GM12891 (cell line): ENCODE measurements at regions not wholly inside any gene's neighbourhood (a gene's known extent, or its start where the extent isn't known, plus 50 kb on each side); places are given as distances from the start of the nearest gene placed in this dataset.

Experiments used
- DNase-seq: peaks from one replicate; pipeline ENCODE4 v3.0.0; 2011; ENCODE audit warnings: low spot score; ENCODE audit not compliant: insufficient read length
- FAIRE-seq: peaks from 2 replicates; lab custom pipeline; 2011; peaks lifted over from hg19 to GRCh38; lab: Jason Lieb, UNC
- PAX5 ChIP-seq: IDR thresholded peaks from 2 replicates; pipeline ENCODE4 v1.6.1; 2011; ENCODE audit warnings: low read length, moderate library complexity, mild to moderate bottlenecking; ENCODE audit not compliant: insufficient read depth, severe bottlenecking
- POLR2A ChIP-seq: IDR thresholded peaks from 2 replicates; pipeline ENCODE4 v1.6.1; 2011; ENCODE audit warnings: low read depth, low read length, control low read depth
- POLR2AphosphoS5 ChIP-seq: IDR thresholded peaks from 2 replicates; pipeline ENCODE4 v1.6.1; 2011; ENCODE audit warnings: low read depth, low read length, control low read depth
- POU2F2 ChIP-seq: IDR thresholded peaks from 2 replicates; pipeline ENCODE4 v1.6.1; 2011; ENCODE audit warnings: low read depth, mild to moderate bottlenecking, control low read depth, low read length, moderate library complexity
- SPI1 ChIP-seq: IDR thresholded peaks from 2 replicates; pipeline ENCODE4 v1.6.1; 2011; ENCODE audit warnings: low read depth, low read length, control low read depth
- TAF1 ChIP-seq: IDR thresholded peaks from 2 replicates; pipeline ENCODE4 v1.6.1; 2011; ENCODE audit warnings: low read depth, low read length, control low read depth

DNA sequence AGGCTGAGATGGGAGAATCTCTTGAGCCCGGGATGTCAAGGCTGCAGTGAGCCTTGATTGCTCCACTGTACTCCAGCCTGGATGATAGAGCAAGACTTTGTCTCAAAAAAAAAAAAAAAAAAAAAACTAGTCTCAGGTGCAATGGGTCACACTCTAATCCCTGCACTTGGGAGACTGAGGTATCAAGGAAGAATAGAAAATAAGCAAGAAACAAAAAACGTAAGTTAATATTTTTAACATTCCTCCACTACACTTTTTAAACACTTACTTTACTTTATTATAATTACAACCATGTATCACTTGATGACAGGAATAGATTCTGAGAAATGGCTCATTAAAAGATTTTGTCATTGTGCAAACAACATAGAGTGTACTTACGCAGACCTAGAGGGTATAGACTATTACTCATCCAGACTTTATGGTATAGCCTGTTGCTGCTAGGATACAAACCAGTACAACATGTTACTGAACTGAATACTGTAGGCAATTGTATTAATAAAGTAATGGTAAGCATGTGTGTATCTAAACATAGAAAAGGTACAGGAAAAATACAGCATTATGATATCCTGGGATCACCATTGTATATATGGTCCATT, 1244.1 kb upstream of the ADGRL4 start:
- TF ChIP-seq TAF1 = no peak
- DNase-seq = no peak
- FAIRE-seq = no peak

DNA sequence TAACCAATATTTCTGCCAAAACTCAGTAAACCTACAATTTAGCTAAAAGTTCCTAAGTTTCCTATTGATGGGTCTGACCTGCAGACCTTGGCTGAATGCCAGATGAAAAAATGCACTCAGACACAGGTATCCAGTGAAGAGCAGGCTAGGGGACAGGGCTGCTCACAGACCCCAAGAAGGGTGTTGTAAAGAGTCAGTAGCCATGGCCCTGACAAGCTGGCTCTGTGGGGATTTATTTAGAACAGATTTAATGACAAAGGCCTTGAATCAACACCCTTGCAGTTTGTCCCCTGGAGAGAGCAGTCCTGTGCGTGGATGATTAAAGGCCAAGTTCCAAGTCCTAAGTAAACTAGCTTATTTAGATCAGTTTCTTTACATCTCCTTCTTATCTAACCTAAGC, 1243.2 kb upstream of the ADGRL4 start:
- no peak for FAIRE-seq
- TF ChIP-seq SPI1 = no peak
- no peak for TF ChIP-seq POLR2A
- TF ChIP-seq TAF1 = no peak
- TF ChIP-seq POU2F2 = no peak
- TF ChIP-seq POLR2AphosphoS5 = no peak
- TF ChIP-seq PAX5 = no peak
- no peak for DNase-seq

DNA sequence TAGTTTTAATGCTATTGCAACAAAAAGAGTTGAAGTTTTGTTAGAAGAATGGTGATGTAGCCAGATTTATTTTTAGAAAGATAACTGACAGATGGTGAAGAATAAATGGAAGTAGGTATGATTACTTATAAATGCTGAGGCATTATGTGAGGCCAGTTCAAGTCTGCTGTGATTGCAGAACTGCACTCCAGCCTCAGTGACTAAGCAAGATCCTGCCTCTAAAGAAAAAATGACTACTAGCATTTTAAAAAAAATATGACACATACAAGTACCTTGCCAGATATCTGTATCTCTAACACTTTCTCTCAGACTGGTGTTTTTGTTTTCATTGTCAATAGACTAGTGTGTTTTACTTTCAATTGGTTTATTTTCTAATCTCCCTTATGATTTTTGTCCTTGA, 1242.4 kb upstream of the ADGRL4 start:
- FAIRE-seq (no peak), DNase-seq (no peak)
- no peak for TF ChIP-seq POLR2A
- TF ChIP-seq PAX5 = no peak
- TF ChIP-seq TAF1 = no peak
- no peak for TF ChIP-seq SPI1
- TF ChIP-seq POLR2AphosphoS5 = no peak
- TF ChIP-seq POU2F2 = no peak

DNA sequence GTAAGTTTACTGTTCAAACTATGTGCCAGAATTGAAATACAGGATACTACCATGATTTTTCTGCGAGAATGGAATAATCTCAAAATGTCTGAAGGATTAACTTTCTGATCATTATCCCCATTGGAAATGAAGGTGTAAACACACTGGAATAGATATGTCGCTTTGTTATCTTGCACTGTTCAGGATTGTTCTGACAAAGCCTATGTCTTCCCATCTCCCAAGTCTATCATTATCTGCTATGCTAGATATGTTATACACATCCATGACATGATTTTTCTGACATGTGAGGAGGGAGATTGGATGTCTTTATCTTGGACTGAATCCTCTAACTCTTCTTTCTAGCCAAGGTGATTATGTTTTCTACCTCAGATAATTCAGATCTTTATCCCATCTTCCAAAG, 1239.3 kb upstream of the ADGRL4 start:
- TF ChIP-seq PAX5 (no peak), TAF1 (no peak), POU2F2 (no peak), POLR2AphosphoS5 (no peak), POLR2A (no peak), SPI1 (no peak)
- FAIRE-seq (no peak), DNase-seq (no peak)

DNA sequence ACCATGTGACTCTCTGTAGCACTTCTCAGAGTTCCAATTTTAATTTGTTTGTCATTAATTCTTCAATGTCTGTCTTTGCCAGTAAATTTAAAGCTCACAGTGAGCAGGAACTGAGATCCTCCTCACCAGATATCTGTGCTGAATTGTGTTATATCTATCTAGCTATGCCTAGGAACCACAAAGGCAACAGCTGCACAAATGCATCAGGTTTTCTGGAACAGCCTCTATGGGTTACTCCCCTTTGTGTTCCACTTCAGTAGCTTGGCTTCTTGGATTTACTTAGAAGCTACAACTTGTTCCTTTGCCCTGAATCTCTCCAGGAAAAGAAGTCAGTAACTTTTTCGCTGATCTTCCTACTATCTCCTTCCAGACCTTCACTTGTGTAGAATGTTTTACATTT, 1237.8 kb upstream of the ADGRL4 start:
- TF ChIP-seq TAF1 (no peak), POLR2A (no peak), SPI1 (no peak), POU2F2 (no peak), POLR2AphosphoS5 (no peak), PAX5 (no peak)
- no peak for FAIRE-seq

DNA sequence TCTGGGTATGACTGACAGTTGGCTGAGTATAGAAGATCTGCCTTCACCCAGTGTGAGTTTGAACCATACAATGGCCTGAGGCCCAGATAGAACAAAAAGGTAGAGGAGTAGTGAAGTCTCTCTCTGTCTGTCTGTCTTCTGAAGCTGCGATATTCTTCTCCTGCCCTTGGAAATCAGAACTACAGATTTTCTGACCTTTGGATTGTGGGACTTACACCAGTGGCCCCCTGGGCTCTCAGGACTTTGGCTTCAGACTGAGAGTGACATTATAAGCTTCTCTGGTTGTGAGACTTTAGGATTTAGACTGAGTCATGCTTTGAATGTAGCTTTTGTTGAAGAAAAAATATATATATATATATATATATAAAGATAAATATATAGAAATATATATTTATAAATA, 1235.0 kb upstream of the ADGRL4 start:
- FAIRE-seq (no peak), DNase-seq (no peak)
- no peak for TF ChIP-seq SPI1
- TF ChIP-seq PAX5 = no peak
- TF ChIP-seq POU2F2 = no peak
- TF ChIP-seq TAF1 = no peak
- TF ChIP-seq POLR2AphosphoS5 = no peak
- TF ChIP-seq POLR2A = no peak

More for the DNA sequence above, 1237.8 kb upstream of the ADGRL4 start:
- no peak for DNase-seq

DNA sequence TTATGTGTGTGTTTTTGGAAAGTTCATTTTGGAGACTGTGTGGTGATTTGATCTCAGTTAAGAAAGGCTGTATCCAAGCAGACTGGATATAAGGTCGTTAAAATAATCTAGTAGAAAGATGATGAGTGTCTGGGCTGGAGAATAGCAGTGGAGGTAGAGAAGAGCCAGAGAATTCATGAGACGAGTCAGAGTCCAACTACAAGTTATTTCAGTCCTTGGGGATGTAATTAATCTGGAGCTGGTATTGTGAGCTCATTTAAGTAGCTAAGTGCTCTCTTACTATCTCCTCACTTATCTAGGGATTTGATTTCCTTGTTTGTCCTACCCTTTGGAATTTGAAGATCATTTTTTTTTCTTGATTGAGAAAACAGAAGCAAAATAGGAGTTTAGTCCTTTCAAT, 1219.0 kb upstream of the ADGRL4 start:
- no peak for TF ChIP-seq POU2F2
- no peak for TF ChIP-seq POLR2A
- TF ChIP-seq PAX5 = no peak

DNA sequence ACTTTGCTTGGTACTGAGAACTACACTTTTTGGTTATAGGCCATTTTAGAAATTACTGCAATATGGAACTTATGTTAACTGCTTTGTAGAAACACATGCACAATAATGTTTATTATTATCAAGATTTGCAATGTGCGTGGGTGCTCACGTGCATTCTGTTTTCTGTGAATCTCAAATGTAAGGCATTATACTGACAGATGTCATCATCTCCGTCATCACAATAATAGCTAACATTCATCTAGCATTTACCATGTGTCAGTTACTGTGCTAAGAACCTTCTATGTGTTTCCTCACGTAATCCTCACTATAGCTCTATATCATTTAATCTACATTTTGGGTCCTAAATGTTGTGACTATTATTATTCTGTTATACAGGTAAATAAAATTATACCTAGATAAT, 1214.8 kb upstream of the ADGRL4 start:
- no peak for DNase-seq
- TF ChIP-seq SPI1 (no peak), PAX5 (no peak), POLR2AphosphoS5 (no peak), POU2F2 (no peak), TAF1 (no peak)
- FAIRE-seq = no peak

More for the DNA sequence above, 1219.0 kb upstream of the ADGRL4 start:
- FAIRE-seq (no peak), DNase-seq (no peak)

DNA sequence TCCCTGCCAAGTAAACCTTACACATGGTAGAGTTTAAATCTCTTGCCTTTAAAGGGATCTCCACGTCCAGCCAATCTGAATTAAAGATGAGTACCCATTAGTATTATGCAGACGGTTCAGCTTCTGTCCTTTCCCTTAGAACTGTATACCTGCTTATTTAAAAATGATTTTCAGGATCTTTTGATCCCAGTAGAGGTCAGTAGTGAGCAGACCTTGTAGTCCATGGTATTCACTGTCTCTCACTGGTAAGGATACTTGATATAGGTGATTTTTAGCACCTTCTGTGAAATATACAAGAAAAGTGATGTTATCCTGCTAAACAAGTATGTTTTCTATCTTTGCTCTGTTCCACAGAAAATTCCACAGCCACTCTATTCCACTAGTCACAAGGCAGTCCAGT, 1211.6 kb upstream of the ADGRL4 start:
- no peak for DNase-seq
- no peak for FAIRE-seq
- TF ChIP-seq PAX5 (no peak), POU2F2 (no peak), POLR2A (no peak), TAF1 (no peak), POLR2AphosphoS5 (no peak), SPI1 (no peak)

DNA sequence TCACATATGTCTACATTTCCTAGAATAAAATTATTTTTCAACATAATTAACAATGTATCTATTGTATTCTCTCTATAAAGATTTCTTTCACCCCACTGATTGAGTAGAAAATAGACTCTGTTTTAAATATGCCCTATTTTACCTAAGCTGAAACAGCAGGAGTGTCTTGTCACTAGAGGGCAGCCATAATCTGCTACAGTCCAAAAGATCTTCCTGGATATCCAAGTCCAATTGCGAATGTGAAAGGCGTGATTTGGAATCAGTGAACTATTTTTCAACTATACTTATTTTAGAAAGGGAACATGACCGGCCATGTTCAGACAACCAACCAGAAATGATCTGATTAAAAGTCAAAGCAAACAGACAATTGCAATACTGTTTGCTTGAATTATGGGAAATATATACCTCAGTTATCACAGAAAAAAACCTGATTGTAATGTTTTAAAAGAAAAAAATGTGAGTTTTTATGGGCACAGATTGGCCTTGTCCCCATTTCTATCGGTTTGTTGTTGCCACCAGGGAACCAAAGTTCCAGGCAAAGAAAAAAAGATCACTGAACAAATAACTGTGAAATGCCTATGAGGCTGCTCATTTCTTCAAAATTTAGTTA, 1211.0 kb upstream of the ADGRL4 start:
- FAIRE-seq (no peak), DNase-seq (no peak)
- no peak for TF ChIP-seq POLR2AphosphoS5
- no peak for TF ChIP-seq PAX5
- no peak for TF ChIP-seq POU2F2
- no peak for TF ChIP-seq POLR2A
- TF ChIP-seq SPI1 = no peak
- TF ChIP-seq TAF1 = no peak
